ENCODE measurements at regions not wholly inside any gene's neighbourhood (a gene's known extent, or its start where the extent isn't known, plus 50 kb on each side); places are given as distances from the start of the nearest gene placed in this dataset.

DNA sequence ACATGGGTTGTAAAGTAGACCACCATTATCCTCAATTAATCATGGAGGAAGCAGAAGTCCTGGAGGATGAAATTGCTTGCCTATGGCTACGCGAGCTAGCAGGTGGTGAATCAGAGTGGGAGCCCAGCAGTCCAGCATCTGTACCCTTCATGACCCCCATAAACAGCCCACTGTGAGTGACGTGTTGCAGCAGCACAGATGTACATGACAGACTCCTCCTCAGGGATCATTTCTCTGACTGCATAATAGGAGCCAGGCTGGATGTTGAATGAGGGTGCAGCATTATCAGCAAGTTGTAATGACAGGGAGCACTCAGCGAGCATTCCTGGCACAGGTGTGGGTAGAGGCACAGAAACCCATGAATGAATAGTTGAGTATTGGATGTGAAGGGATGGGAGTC is 339.3 kb downstream of the MYCN start:
- TF ChIP-seq, protein P1, sequence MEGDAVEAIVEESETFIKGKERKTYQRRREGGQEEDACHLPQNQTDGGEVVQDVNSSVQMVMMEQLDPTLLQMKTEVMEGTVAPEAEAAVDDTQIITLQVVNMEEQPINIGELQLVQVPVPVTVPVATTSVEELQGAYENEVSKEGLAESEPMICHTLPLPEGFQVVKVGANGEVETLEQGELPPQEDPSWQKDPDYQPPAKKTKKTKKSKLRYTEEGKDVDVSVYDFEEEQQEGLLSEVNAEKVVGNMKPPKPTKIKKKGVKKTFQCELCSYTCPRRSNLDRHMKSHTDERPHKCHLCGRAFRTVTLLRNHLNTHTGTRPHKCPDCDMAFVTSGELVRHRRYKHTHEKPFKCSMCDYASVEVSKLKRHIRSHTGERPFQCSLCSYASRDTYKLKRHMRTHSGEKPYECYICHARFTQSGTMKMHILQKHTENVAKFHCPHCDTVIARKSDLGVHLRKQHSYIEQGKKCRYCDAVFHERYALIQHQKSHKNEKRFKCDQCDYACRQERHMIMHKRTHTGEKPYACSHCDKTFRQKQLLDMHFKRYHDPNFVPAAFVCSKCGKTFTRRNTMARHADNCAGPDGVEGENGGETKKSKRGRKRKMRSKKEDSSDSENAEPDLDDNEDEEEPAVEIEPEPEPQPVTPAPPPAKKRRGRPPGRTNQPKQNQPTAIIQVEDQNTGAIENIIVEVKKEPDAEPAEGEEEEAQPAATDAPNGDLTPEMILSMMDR (IDR thresholded peaks at IDR 0.05) = no peak
- no peak for TF ChIP-seq POLR2A (IDR thresholded peaks at IDR 0.05)
- intact Hi-C loops (cut with DNase I) = loop anchor here (2.0 to 10.0 kb wide), 4 partner anchors 225 to 642 kb away; partner anchors contain the start of gene MYCN (in 2 of the 2)
- DNase-seq = no peak

DNA sequence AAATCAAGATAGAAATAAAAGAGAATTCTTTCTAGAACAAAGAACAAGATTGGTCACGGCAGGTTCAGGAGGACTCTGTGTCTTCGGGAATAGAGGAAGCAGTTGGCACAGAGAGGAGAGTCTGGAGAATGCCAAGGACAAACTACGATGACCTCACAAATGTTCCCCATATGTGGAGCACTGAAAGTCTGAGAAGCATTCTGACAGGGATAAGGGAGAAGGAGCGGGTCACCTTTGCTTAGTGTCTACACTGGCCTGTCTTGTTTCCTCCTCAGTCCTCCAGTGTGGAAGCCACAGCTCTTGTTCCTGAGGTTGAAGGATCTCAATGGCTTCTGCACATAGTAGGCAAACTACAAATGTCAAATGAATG is 338.8 kb downstream of the MYCN start:
- intact Hi-C loops (cut with DNase I) = no loop called here
- no peak for DNase-seq
- Histone ChIP-seq H3K4me3 (no peak overlapping the region), H3K9me3 (replicated peaks in 1 of 3) (no peaks in the 10 kb centered on the region), H3K27me3 (no peaks in the 10 kb centered on the region), H3K36me3 (replicated peaks in 1 of 2) (no peaks in the 10 kb centered on the region), H3K27ac (no peak overlapping the region), H3K4me1 (replicated peaks in 1 of 2) (no peaks in the 10 kb centered on the region)
- TF ChIP-seq POLR2A (IDR thresholded peaks at IDR 0.05) = no peak
- TF ChIP-seq, protein P1 (IDR thresholded peaks at IDR 0.05) = no peak
- WGBS, 4 donors = 36 to 48% (median 45%) methylated on average over 4 of the region's 4 CpGs

More for the DNA sequence above, 339.3 kb downstream of the MYCN start:
- Histone ChIP-seq H3K4me1 (replicated peaks in 1 of 2) (no peaks in the 10 kb centered on the region), H3K4me3 (no peak overlapping the region), H3K36me3 (replicated peaks in 1 of 2) (no peaks in the 10 kb centered on the region), H3K27ac (no peak overlapping the region), H3K9me3 (replicated peaks in 1 of 3) (no peaks in the 10 kb centered on the region), H3K27me3 (no peaks in the 10 kb centered on the region)
- 74 to 94% (median 93%) methylated on average over 4 of the region's 4 CpGs for WGBS, 4 donors

DNA sequence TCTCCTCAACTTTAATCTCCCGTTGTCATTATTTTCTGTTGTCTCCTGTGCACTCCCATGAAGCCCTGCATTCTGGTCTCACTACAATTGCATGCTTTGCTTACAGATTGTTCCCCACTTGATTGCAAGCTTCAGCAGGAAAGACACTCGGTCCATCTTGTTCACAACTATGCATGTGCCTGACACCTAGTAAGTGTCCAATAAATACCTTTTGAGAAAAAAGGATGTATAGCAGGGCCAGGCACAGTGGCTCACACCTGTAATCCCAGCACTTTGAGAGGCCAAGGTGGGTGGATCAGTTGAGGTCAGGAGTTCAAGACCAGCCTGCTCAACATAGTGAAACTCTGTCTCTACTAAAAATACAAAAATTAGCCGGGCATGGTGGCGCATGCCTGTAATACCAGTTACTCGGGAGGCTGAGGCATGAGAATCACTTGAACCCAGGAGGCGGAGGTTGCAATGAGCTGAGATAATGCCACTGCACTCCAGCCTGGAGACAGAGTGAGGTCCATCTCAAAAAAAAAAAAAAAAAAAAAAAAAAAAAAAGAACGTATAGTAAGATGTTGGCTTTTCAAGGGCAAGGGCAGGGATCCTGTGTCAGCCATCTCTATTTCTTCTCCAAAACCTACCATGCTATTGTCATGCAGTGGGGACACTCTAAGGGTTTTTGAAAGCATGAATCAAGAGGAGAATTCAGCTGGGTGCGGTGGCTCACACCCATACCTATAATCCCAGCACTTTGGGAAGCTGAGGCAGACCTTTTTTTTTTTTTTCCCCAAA is 338.3 kb downstream of the MYCN start:
- TF ChIP-seq, protein P1 (IDR thresholded peaks at IDR 0.05) = no peak
- TF ChIP-seq POLR2A (IDR thresholded peaks at IDR 0.05) = no peak
- H3K27ac ChIP-seq = no peak overlapping the region
- no peak overlapping the region for H3K4me3 ChIP-seq
- H3K9me3 ChIP-seq (replicated peaks in 1 of 3) = no peaks in the 10 kb centered on the region
- no peaks in the 10 kb centered on the region for H3K36me3 ChIP-seq (replicated peaks in 1 of 2)
- no peaks in the 10 kb centered on the region for H3K27me3 ChIP-seq
- H3K4me1 ChIP-seq (replicated peaks in 1 of 2) = no peaks in the 10 kb centered on the region
- WGBS, 4 donors = 86 to 87% (median 86%) methylated on average over 8 of the region's 8 CpGs
- no peak for DNase-seq
- intact Hi-C loops (cut with DNase I) = no loop called here

DNA sequence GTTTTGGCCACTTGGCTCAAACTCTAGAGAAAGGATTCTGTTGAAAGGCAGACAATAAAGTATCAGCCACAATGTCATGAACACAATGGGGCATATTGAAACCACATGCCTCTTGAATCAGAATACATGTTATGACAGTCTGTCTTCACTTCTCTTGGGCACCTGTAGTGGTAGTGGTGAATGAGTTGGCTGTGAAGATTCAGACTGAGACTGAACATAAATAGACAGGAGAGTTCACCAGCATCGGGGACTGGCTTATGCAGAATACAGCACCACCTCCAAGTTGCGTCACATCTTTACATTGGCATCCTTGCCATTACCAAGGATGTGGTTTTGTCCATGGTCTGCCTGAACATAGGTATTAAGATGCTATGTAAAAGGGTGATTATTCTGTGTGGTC is 336.8 kb downstream of the MYCN start:
- Histone ChIP-seq H3K27ac (no peak overlapping the region), H3K9me3 (replicated peaks in 1 of 3) (no peaks in the 10 kb centered on the region), H3K27me3 (no peaks in the 10 kb centered on the region), H3K4me1 (replicated peaks in 1 of 2) (no peaks in the 10 kb centered on the region), H3K4me3 (no peak overlapping the region), H3K36me3 (replicated peaks in 1 of 2) (no peaks in the 10 kb centered on the region)
- intact Hi-C loops (cut with DNase I) = no loop called here
- WGBS, 4 donors = 82 to 95% (median 89%) methylated on average over 2 of the region's 2 CpGs
- no peak for DNase-seq
- no peak for TF ChIP-seq POLR2A (IDR thresholded peaks at IDR 0.05)
- TF ChIP-seq, protein P1 (IDR thresholded peaks at IDR 0.05) = no peak
